ENCODE measurements at regions not wholly inside any gene's neighbourhood (a gene's known extent, or its start where the extent isn't known, plus 50 kb on each side); places are given as distances from the start of the nearest gene placed in this dataset.

- TF ChIP-seq GATA2 (IDR thresholded peaks at IDR 0.05; ENCODE audit: low read depth, low read length) (no peak), GATA3 (IDR thresholded peaks at IDR 0.05; ENCODE audit: low read depth, low read length) (no peak)
Measured at GRCh38 chr6:103409475-103409874, 1450.2 kb downstream of the HACE1 start.

Measured in SH-SY5Y (cell line).